ENCODE measurements at regions not wholly inside any gene's neighbourhood (a gene's known extent, or its start where the extent isn't known, plus 50 kb on each side); places are given as distances from the start of the nearest gene placed in this dataset.

- TF ChIP-seq POLR2AphosphoS5 (IDR thresholded peaks at IDR 0.05): no peak
- TF ChIP-seq EP300 (IDR thresholded peaks at IDR 0.05): no peak
- no peak for TF ChIP-seq POLR2A (IDR thresholded peaks at IDR 0.05)
- TF ChIP-seq CTCF (IDR thresholded peaks at IDR 0.05): no peak
- Histone ChIP-seq H3K4me1 (peaks cover 4% of the 10 kb centered on the region), H3K9me3 (no peaks in the 10 kb centered on the region), H3K4me3 (no peak overlapping the region), H3K27me3 (no peaks in the 10 kb centered on the region), H3K36me3 (no peaks in the 10 kb centered on the region), H3K27ac (no peak overlapping the region)
- DNase-seq (ENCODE audit: low spot score in 2 of 2): no peak
- WGBS: 58% methylated on average over 3 of the region's 3 CpGs
Measured at GRCh38 chr12:20050221-20050620, 318.1 kb upstream of the PDE3A start.

GRCh38 chr12:20053782-20054181 is 314.6 kb upstream of the PDE3A start:
- Histone ChIP-seq H3K27me3 (no peaks in the 10 kb centered on the region), H3K36me3 (no peaks in the 10 kb centered on the region), H3K4me1 (peaks cover 4% of the 10 kb centered on the region), H3K27ac (no peak overlapping the region), H3K4me3 (no peak overlapping the region), H3K9me3 (no peaks in the 10 kb centered on the region)
- DNase-seq (ENCODE audit: low spot score in 2 of 2): no peak
- TF ChIP-seq EP300 (IDR thresholded peaks at IDR 0.05) (no peak), CTCF (IDR thresholded peaks at IDR 0.05) (no peak), POLR2AphosphoS5 (IDR thresholded peaks at IDR 0.05) (no peak), POLR2A (IDR thresholded peaks at IDR 0.05) (no peak)
- WGBS: 94% methylated on average over 1 of the region's 1 CpG

GRCh38 chr12:20055856-20056255 is 312.5 kb upstream of the PDE3A start:
- Histone ChIP-seq H3K4me3 (no peak overlapping the region), H3K36me3 (no peaks in the 10 kb centered on the region), H3K27ac (no peak overlapping the region), H3K27me3 (no peaks in the 10 kb centered on the region), H3K9me3 (no peaks in the 10 kb centered on the region), H3K4me1 (no peaks in the 10 kb centered on the region)
- WGBS: 33% methylated on average over 3 of the region's 3 CpGs
- DNase-seq (ENCODE audit: low spot score in 2 of 2): no peak
- no peak for TF ChIP-seq CTCF (IDR thresholded peaks at IDR 0.05)
- no peak for TF ChIP-seq POLR2AphosphoS5 (IDR thresholded peaks at IDR 0.05)
- no peak for TF ChIP-seq EP300 (IDR thresholded peaks at IDR 0.05)
- TF ChIP-seq POLR2A (IDR thresholded peaks at IDR 0.05): no peak

GRCh38 chr12:20057398-20057797 is 310.9 kb upstream of the PDE3A start:
- Histone ChIP-seq H3K27ac (no peak overlapping the region), H3K4me3 (no peak overlapping the region), H3K4me1 (no peaks in the 10 kb centered on the region), H3K27me3 (no peaks in the 10 kb centered on the region), H3K36me3 (no peaks in the 10 kb centered on the region), H3K9me3 (no peaks in the 10 kb centered on the region)
- WGBS: 80% methylated on average over 5 of the region's 5 CpGs
- TF ChIP-seq POLR2AphosphoS5 (IDR thresholded peaks at IDR 0.05) (no peak), POLR2A (IDR thresholded peaks at IDR 0.05) (no peak), EP300 (IDR thresholded peaks at IDR 0.05) (no peak), CTCF (IDR thresholded peaks at IDR 0.05) (no peak)
- no peak for DNase-seq (ENCODE audit: low spot score in 2 of 2)

- no peak overlapping the region for H3K4me3 ChIP-seq
- no peaks in the 10 kb centered on the region for H3K36me3 ChIP-seq
- no peaks in the 10 kb centered on the region for H3K9me3 ChIP-seq
- H3K27ac ChIP-seq: no peak overlapping the region
- TF ChIP-seq CTCF (IDR thresholded peaks at IDR 0.05): no peak
- no peak for TF ChIP-seq POLR2AphosphoS5 (IDR thresholded peaks at IDR 0.05)
- no peak for TF ChIP-seq EP300 (IDR thresholded peaks at IDR 0.05)
- no peak for TF ChIP-seq POLR2A (IDR thresholded peaks at IDR 0.05)
- DNase-seq (ENCODE audit: low spot score in 2 of 2): no peak
- no peaks in the 10 kb centered on the region for H3K27me3 ChIP-seq
- H3K4me1 ChIP-seq: no peaks in the 10 kb centered on the region
- WGBS: 83% methylated on average over 6 of the region's 6 CpGs
Measured at GRCh38 chr12:20063116-20063515, 305.2 kb upstream of the PDE3A start.

Data from suprapubic skin (tissue), 4 donors.